Osteocyte (in vitro differentiated cells): ENCODE measurements at regions not wholly inside any gene's neighbourhood (a gene's known extent, or its start where the extent isn't known, plus 50 kb on each side); places are given as distances from the start of the nearest gene placed in this dataset.

Experiments used
- DNase-seq: peaks from one replicate; pipeline ENCODE4 v3.0.0; 2021; ENCODE audit warnings: mixed read lengths; ENCODE audit not compliant: unreplicated experiment; ENCODE audit errors: extremely low spot score
- H3K27ac Mint-ChIP-seq: one replicate; pipeline ENCODE4 v1.8.0; 2021; ENCODE audit warnings: mild to moderate bottlenecking, mixed read lengths; ENCODE audit not compliant: unreplicated experiment
- H3K27me3 Mint-ChIP-seq: one replicate; pipeline ENCODE4 v1.8.0; 2021; ENCODE audit warnings: mixed read lengths; ENCODE audit not compliant: unreplicated experiment
- H3K36me3 Mint-ChIP-seq: one replicate; pipeline ENCODE4 v1.8.0; 2021; ENCODE audit warnings: mixed read lengths; ENCODE audit not compliant: unreplicated experiment
- H3K4me1 Mint-ChIP-seq: one replicate; pipeline ENCODE4 v1.8.0; 2021; ENCODE audit warnings: mixed read lengths; ENCODE audit not compliant: unreplicated experiment
- H3K4me3 Mint-ChIP-seq: one replicate; pipeline ENCODE4 v1.8.0; 2021; ENCODE audit warnings: mild to moderate bottlenecking, moderate library complexity, mixed read lengths; ENCODE audit not compliant: unreplicated experiment
- H3K9me3 Mint-ChIP-seq: one replicate; pipeline ENCODE4 v1.8.0; 2021; ENCODE audit warnings: mixed read lengths; ENCODE audit not compliant: unreplicated experiment
- CTCF ChIP-seq: fragments of 200-600 bp; sonication (generic); IDR thresholded peaks from 2 replicates; pipeline ENCODE4 v1.5.0; 2021; ENCODE audit warnings: antibody characterized with exemption, mild to moderate bottlenecking, moderate library complexity

DNA sequence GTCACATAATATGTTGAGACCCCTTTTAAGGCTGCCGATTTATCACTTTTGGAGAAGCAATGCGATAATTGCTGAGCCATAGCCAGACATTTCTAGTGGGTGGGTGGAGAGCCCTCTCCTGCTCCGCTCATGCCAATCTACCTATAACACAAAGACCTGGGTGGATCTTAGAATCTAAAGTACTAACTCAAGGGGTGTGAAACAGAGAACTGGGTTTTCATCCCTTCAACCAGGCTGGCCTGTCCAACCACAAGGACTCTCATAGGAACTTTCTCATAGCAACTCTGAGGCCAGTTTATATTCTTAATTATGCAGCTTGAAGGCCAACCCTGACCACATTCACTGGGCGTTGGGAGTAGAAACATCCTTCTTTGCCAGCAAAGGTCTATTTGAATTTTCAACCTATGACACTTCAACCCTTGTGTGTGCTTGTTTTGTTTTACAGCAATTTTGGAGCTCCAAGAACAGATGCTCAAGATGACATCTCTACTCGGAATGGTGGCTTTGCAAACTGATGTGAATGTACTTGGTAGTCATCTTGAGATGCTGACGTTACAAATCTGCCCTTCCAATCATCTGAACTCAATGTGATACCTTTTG lies 1198.2 kb upstream of the AUTS2 start:
- TF ChIP-seq CTCF: no peak
- no peak for DNase-seq
- H3K27me3 Mint-ChIP-seq: no peaks in the 10 kb centered on the region
- H3K27ac Mint-ChIP-seq: no peak overlapping the region
- no peaks in the 10 kb centered on the region for H3K4me1 Mint-ChIP-seq
- H3K36me3 Mint-ChIP-seq: no peaks in the 10 kb centered on the region
- no peak overlapping the region for H3K4me3 Mint-ChIP-seq
- H3K9me3 Mint-ChIP-seq: peaks cover 18% of the 10 kb centered on the region

DNA sequence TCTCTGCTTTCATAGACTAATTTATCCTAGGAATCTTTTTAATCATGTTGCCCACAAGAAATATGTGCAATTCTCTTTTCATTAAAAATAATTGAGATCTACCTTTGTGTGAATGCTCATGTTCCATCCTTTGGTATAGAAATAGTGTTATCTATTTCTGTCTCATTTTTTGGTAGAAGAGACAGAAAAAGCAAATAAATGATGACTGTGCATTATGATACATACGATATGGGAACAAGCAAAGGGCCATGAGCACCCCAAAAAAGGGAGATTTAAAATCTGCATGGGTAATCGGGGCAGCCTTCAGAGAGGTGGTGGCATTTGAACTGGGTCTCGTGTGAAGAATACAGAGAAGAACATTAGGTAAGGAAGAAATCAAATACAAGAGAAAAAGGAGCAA lies 1197.5 kb upstream of the AUTS2 start:
- no peaks in the 10 kb centered on the region for H3K36me3 Mint-ChIP-seq
- no peak overlapping the region for H3K27ac Mint-ChIP-seq
- peaks cover 19% of the 10 kb centered on the region for H3K9me3 Mint-ChIP-seq
- no peak for DNase-seq
- no peaks in the 10 kb centered on the region for H3K27me3 Mint-ChIP-seq
- H3K4me1 Mint-ChIP-seq: no peaks in the 10 kb centered on the region
- TF ChIP-seq CTCF: no peak
- no peak overlapping the region for H3K4me3 Mint-ChIP-seq

DNA sequence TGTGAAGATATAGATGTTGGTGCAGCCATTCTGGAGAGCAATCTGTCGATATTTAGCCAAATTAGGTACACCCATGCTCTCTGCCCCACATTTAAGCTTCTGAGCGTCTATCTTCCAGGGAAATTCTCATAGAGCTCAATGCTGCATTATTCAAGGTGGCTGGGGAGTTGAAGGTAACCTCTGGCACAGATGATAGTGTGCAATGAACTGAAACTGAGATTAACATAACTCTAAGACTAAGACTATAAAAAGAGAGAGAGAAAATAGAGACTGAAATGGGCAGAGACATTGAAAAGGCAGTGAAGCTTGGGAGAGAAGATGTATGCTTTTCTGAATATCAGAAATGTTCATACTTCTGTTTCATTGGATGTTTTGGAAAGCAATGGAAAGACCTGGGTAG lies 1197.0 kb upstream of the AUTS2 start:
- Mint-ChIP-seq H3K27me3 (no peaks in the 10 kb centered on the region), H3K9me3 (peaks cover 19% of the 10 kb centered on the region)
- no peak for TF ChIP-seq CTCF

GRCh38 chr7:68406480-68406879 lies 1191.8 kb upstream of the AUTS2 start:
- no peak for TF ChIP-seq CTCF
- Mint-ChIP-seq H3K4me1 (no peaks in the 10 kb centered on the region), H3K27me3 (peaks cover 2% of the 10 kb centered on the region)

More for the DNA sequence above, 1197.0 kb upstream of the AUTS2 start:
- DNase-seq: no peak
- Mint-ChIP-seq H3K36me3 (no peaks in the 10 kb centered on the region), H3K27ac (no peak overlapping the region), H3K4me1 (no peaks in the 10 kb centered on the region), H3K4me3 (no peak overlapping the region)

DNA sequence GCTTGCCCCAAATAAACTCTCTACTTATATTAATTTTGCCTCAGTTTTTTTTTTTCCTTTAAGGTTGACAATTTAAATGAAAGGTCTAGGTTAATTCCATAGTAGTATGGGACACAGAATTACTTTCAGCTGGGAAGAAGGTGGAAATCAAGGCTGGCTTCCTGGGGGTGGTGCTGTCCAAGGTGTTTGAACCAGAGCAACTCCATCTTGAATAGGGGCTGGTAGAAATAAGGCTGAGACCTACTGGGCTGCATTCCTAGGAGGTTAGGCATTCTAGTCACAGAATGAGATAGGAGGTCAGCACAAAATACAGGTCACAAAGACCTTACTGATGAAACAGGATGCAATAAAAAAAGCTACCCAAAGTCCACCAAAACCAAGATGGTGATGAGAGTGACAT lies 1190.8 kb upstream of the AUTS2 start:
- peaks cover 12% of the 10 kb centered on the region for H3K9me3 Mint-ChIP-seq
- TF ChIP-seq CTCF: no peak
- no peak overlapping the region for H3K4me3 Mint-ChIP-seq
- peaks cover 2% of the 10 kb centered on the region for H3K27me3 Mint-ChIP-seq
- DNase-seq: no peak
- no peak overlapping the region for H3K27ac Mint-ChIP-seq
- no peaks in the 10 kb centered on the region for H3K36me3 Mint-ChIP-seq
- no peaks in the 10 kb centered on the region for H3K4me1 Mint-ChIP-seq

More at GRCh38 chr7:68406480-68406879, 1191.8 kb upstream of the AUTS2 start:
- H3K4me3 Mint-ChIP-seq: no peak overlapping the region
- peaks cover 12% of the 10 kb centered on the region for H3K9me3 Mint-ChIP-seq
- no peak overlapping the region for H3K27ac Mint-ChIP-seq
- H3K36me3 Mint-ChIP-seq: no peaks in the 10 kb centered on the region
- no peak for DNase-seq
